ENCODE measurements at regions not wholly inside any gene's neighbourhood (a gene's known extent, or its start where the extent isn't known, plus 50 kb on each side); places are given as distances from the start of the nearest gene placed in this dataset.

DNA sequence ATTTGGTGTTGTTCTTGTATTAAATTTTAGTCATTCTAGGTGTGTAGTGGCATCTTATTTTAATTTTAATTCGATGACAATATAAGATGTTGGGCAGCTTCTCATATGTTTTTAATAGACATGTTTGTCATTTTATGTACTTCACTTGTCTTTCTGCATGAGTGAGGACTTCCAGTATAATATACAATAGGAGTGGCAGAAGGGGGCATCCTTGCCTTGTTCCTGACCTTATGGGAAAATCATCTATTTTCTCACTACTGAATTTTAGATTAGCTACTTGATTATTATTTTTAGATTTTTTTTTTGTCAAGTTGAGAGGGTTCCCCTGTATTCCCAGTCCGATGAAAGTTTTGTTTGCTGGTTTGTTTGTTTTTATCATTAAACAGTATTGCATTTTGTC is 495.2 kb upstream of the GRM3 start:
- TF ChIP-seq, protein P1, sequence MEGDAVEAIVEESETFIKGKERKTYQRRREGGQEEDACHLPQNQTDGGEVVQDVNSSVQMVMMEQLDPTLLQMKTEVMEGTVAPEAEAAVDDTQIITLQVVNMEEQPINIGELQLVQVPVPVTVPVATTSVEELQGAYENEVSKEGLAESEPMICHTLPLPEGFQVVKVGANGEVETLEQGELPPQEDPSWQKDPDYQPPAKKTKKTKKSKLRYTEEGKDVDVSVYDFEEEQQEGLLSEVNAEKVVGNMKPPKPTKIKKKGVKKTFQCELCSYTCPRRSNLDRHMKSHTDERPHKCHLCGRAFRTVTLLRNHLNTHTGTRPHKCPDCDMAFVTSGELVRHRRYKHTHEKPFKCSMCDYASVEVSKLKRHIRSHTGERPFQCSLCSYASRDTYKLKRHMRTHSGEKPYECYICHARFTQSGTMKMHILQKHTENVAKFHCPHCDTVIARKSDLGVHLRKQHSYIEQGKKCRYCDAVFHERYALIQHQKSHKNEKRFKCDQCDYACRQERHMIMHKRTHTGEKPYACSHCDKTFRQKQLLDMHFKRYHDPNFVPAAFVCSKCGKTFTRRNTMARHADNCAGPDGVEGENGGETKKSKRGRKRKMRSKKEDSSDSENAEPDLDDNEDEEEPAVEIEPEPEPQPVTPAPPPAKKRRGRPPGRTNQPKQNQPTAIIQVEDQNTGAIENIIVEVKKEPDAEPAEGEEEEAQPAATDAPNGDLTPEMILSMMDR (IDR thresholded peaks at IDR 0.05), result no peak
- no peak for TF ChIP-seq POLR2A (IDR thresholded peaks at IDR 0.05)

Data from esophagus squamous epithelium (tissue), 4 donors.